NOMO-1 (cell line): ENCODE measurements at regions not wholly inside any gene's neighbourhood (a gene's known extent, or its start where the extent isn't known, plus 50 kb on each side); places are given as distances from the start of the nearest gene placed in this dataset.
"Not testable (repeated sequence)": the region's sequence is repeated elsewhere in the genome, so short reads cannot be mapped to it uniquely, and the experiment has no call there.

ENCODE experiments used
- DNase-seq, 2 experiments: peaks; one replicate each; lab custom pipeline; 2025; ENCODE audit not compliant: unreplicated experiment in 2 of 2; lab: John Stamatoyannopoulos, UW

GRCh38 chr3:88282528-88283241, 132.9 kb downstream of the C3orf38 start:
- no peak for DNase-seq

GRCh38 chr3:88283242-88283592, 133.5 kb downstream of the C3orf38 start:
- no peak for DNase-seq

GRCh38 chr3:88291486-88291885, 141.7 kb downstream of the C3orf38 start:
- DNase-seq: no peak

DNA sequence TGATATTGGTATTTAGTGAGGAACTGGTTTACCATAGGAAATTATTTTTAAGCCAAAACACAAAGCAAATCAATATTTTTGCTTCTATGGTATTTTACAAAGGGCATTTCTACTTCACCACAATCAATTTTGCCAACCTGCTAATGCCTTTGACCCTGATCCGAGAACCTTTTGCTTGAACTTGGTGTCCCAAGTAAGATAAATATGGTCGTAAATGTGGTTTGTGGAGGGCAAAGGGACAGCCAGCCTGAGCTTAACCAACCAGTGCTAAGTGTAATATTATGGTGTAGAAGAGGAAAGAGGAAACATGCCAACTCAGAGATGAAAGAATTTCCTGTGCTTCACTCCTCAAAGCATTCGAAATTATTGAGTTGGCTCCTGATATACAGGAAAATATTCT, 148.4 kb downstream of the C3orf38 start:
- no peak for DNase-seq

GRCh38 chr3:88301273-88301995, 151.7 kb downstream of the C3orf38 start:
- DNase-seq: no peak

DNA sequence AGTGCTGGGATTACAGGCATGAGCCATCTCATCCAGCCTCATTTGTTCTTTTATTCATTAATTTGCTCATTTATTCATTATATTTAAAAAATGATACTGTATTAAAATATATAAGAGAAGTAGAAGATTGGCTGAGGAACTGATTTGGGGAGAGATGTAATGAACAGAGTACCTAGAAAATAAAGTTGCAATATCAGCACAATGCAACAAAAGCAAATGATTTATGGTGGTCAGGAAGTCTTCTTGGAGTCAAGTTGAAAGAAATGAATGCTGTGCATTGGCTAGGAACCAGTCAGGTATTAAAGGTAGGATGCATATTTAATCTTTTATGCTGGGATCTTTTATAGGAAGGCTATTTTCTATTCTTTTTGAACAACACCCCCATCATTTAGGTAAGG, 152.2 kb downstream of the C3orf38 start:
- DNase-seq: no peak

GRCh38 chr3:88303331-88303904, 153.7 kb downstream of the C3orf38 start:
- not testable (repeated sequence) for DNase-seq

DNA sequence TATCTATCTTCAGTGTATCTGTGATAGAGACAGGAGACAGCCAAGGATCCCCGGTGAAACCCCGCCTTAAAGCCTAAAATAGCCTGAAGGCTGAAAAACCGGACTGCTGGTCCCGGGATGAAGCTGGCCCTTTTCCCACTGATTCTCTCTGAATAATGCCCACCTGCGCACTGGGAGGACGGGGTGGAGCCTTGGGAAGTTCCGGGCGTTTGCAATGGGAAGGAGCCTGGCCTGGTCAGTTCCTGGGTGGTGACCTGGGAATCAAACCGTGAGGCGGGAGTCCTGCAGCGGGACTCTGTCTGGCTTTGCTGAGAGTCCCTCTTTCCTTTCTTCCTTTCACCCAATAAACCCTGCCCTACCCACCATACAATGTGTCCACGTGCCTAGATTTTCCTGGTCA, 157.9 kb downstream of the C3orf38 start:
- DNase-seq: no peak

GRCh38 chr3:88311826-88312225, 162.1 kb downstream of the C3orf38 start:
- no peak for DNase-seq

DNA sequence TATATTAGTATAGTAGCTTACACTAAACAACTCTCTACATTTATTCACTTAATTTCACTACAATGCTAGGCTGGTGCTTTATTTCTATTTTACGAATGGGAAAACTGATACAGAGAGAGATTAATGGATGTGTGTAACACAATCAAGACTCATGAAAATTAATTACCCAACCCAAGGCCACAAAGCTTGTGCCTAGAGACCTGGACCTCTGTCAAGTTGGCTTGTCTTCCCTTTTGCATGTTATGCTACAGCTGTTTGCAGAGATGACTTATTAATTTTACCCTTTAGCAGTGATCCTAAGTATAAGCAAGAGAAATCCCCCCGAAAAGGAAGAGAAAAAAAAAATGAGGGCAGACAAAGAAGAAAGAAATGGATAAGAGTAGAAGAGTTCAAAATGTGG, 162.5 kb downstream of the C3orf38 start:
- DNase-seq: no peak

- no peak for DNase-seq
Observed at GRCh38 chr3:88318067-88318466, 168.3 kb downstream of the C3orf38 start.

DNA sequence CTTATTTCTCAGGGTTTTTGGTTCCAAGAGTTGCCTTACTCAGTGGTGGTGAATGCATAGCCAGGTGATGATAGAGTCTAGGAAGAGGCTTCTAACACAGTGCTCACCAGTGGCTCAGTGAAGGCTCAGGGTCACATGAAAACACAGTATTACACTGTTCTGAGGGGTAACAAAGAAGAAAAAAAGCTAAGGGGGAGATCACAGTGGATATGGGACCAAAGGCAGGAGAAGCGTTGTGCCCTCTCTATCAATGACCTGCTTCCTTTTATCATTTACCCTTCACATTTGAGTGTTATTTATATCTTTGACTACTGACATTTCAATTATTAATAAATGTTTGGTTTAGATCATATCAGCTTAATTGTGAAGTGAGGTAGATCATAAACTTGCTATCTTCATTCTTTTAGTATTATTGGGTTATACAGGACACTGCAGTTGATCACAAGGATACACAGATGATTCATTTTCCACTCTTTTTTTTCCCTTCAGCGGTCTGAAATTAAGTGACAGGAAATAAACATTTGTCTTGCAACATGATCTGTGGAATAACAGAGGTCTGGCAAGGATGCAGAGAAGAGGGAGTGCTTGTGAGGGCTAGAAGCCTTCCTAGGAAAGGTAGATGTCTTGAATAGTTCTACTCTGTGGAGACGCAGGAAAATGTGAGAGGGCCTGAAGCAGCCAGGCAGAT, 171.7 kb downstream of the C3orf38 start:
- DNase-seq: no peak

- DNase-seq: no peak
Observed at GRCh38 chr3:88324788-88325187, 175.0 kb downstream of the C3orf38 start.

- no peak for DNase-seq
Observed at GRCh38 chr3:88334187-88334868, 184.6 kb downstream of the C3orf38 start.

DNA sequence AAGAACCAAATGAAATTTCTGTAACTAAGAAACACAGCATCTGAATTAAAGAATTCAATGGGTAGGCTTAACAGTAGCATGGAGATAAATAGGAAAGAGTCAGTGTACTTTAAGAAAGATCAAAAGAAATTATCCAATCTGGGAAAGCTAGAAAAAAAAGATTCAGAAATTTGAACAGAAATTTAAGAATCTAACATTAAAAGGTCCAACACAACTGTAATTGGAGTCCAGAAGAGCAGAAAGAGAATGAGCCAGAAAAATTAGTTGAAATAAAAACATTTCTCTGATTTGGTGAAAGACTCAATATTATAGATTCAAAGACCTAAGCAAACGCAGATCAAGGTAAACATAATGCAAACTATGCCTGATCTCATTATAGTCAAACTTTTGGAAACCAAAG, 187.1 kb downstream of the C3orf38 start:
- no peak for DNase-seq

- DNase-seq: no peak
Observed at GRCh38 chr3:88343264-88343663, 193.5 kb downstream of the C3orf38 start.

GRCh38 chr3:88346643-88347042, 196.9 kb downstream of the C3orf38 start:
- no peak for DNase-seq

DNA sequence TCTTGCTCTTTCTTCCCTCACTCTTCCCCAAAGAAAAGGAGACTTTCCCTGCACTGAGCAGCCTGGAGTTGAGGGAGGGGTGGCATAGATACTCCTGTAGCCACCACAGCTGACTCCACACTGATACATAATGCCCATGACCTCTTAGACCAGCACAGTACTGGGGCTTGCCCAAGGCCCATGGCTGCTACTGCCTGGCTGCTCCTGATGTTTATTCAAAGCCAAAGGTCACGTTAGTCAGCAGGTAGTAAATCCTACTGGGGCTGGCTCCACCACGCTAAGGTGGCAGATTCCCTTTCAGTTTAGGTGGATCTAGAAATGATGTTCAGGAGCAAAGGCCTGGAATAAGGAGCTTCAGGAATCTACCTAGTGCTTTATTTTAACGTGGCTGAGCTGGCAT, 212.7 kb downstream of the C3orf38 start:
- no peak for DNase-seq

DNA sequence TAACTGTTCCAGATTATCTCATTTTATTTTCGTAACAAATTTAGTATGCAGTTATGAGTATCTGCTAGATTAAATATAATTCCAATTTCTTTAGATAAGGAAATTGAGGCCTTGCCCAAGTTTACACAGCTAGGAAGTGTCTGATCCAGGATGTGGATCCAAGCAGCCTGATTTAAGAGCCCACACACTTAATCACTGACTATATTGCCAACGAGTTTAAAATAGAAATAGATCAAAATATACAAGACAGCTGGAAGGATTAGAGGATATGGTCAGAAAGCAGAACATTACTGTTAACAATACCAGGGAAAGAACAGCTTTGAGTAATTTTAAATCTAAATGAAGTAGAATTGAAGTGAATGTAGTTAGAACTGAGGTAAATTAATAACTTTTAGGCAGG, 215.2 kb downstream of the C3orf38 start:
- DNase-seq: no peak

GRCh38 chr3:88369337-88369736, 219.6 kb downstream of the C3orf38 start:
- no peak for DNase-seq

GRCh38 chr3:88369767-88370166, 220.0 kb downstream of the C3orf38 start:
- no peak for DNase-seq
